ENCODE measurements at regions not wholly inside any gene's neighbourhood (a gene's known extent, or its start where the extent isn't known, plus 50 kb on each side); places are given as distances from the start of the nearest gene placed in this dataset.

- TF ChIP-seq CTCF (IDR thresholded peaks at IDR 0.05), result no peak
- TF ChIP-seq ZFX (IDR thresholded peaks at IDR 0.05; ENCODE audit: borderline replicate concordance), result no peak
Measured at GRCh38 chr2:217382794-217383193, 522.9 kb upstream of the TNP1 start.
